Activated CD4-positive, alpha-beta T cell treated with anti-CD3 and anti-CD28 coated beads, Interleukin-2, amount 50 U/mL, for 24 hours (primary cell): ENCODE measurements at regions not wholly inside any gene's neighbourhood (a gene's known extent, or its start where the extent isn't known, plus 50 kb on each side); places are given as distances from the start of the nearest gene placed in this dataset.

Experiments used
- DNase-seq, 2 donors: peaks; one replicate each; pipeline ENCODE4 v3.0.0-alpha.2; 2020; ENCODE audit warnings: low read depth in 1 of 2, low spot score in 1 of 2

DNA sequence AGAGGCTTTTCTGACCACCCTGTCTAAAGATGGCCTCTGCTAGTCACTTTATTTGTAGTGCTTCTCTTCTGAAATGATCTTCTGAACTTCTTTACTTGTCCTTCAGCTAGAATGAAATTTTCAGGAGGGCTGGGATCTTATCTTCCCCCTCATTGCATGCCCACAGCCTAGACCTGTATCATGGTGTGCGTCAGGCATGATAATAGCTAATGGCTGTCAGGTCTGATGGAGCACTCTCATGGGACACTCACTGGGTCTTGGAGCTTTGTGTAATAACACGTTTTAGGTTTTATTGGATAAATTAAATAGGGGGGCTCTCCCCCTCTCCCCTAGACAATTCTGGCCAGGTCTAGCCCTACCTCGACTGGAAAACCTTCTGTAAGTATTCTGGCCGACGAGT is 97.1 kb upstream of the NRXN3 start:
- no peak for DNase-seq

DNA sequence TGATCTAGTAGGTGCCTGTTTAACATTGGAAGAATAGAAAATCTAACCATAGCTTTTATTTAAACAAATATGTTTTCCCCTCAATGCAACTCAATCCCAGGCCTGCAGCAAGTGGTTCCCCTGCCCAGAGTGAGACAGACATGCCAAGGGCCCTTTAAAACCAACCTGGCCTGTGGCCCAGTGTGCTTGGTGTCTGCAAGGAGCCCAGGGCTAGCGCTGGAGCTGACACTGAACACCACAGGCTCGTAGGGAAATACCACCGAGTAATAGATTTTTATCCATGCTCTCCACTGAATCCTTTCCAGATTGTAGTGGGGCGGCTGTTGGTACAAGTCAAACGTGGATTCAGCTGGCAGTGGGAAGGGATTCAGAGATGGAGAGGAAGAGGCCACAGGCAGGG is 95.6 kb upstream of the NRXN3 start:
- DNase-seq, result no peak

DNA sequence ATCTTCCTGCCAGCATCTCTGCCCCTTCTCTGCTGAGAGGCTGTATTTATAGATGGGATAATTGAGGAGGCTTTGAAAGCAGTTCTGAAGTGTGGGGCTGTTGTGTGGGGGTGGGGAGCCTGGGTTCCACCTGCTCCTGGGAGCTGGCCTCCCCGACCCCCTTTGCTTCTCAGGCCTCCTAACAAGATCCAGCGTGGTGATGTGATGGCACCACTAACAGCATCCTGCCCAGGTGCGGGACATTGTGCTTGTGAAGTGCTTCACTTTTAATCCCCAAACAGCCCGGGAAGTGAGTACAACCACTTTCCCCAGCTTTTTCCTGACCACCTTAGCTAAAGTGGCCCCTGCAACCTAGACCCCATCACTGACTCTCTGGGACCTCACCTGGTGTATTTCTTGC is 95.1 kb upstream of the NRXN3 start:
- no peak for DNase-seq

DNA sequence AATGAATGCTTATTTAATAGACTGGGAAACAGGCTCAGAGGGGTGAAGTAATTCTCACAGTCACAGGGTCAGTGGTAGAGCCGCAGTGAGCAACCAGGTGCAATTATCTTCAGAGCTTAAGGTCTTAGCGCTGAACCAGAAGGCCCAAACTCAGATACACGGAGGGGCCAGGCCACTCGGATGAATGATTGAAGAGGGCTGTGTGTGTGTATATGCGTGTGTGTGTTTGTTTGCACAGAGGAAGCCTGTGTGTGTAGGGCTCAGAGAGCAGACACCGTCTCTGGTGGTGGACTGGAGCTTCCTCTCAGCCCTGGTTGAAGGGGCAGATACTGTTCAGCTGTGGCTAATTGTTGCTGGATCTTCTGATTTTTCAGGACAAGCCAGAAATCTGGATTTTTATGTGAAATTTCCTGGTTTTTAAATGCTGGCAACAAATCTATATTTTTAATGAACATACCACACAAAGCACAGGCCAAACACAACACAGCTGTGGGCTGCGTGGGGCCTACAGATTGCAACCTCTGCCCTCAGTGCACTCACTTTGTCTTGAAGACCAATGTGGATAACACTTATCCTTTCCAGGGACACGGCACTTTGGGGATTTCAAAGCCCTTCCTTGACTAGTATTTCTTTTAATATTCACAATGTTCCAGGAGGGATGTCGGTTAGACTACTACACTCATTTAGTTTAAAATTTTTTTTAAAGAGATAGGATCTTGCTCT is 94.5 kb upstream of the NRXN3 start:
- no peak for DNase-seq

DNA sequence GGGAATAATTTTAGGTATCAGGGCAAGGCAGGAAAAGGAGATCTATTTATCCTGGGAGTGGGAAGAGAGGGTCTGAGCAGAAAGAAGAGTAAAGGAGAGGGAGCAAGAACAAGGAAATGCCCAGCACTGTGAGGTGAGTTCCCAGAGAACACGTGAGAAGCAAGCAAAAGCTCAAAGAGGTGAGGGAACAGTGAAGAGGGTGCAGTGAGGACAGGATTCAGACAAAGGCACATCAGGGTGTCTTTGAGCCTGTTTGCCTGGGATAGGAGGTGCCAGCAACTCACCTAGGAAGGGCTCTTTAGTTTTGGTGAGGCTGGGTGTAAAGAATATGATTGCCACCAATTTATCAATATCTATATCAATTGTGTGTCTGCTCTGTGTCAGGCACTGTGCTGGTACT is 88.9 kb upstream of the NRXN3 start:
- no peak for DNase-seq

DNA sequence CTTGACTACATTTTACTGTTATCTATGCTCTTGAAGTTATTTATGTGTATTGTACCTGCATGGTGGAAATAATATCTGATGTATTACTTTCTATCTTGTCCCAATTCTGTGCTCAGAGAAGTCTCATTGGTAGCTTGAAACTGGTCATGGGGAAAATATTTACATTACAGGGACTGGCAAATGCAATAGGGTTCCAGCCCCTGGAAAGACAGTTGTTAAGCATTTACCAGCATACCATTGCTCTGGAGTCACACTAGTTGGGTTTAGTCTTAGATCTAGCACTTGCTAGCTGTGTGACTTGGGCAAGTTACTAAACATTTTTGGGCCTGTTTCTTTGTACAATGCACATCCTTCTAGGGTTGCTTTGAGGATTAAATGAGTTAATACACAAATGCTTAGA is 86.3 kb upstream of the NRXN3 start:
- no peak for DNase-seq

DNA sequence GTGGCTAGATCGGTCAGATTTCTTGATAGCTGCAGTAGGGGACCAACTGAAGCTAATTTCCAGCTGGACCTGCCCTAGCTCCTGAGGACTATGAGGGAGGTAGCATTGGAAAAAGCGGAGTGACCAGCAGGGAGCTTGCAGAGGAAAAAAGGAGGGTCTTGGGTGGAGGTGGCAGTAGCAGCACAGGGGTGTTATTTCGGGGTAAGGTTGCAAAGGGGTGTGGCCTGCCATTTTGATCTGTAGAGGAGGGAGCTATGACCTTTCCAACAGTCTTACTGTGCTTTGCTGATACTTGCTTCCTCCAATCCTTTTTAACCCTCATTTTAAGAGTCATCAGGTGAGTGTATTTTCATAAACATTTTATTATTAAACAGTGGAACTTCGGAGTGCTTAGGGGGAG is 83.8 kb upstream of the NRXN3 start:
- DNase-seq, result no peak

DNA sequence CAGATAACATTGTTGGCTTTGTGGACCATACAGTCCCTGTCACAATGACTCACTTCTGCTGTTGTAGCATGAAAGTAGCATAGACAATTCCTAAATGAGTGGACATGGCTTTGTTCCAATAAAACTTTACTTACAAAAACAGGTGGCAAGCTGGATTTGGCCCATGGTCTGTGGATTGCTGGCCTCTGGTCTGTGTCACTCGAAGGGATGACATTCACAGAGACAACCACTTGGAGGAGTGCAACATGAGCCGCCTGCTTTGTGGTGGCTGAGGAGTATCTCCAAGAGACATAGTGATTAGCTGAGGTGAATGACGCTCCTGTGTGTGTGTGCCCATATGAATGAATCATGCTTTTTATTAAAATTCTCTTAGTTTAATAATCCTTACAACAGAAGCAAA is 81.3 kb upstream of the NRXN3 start:
- no peak for DNase-seq

DNA sequence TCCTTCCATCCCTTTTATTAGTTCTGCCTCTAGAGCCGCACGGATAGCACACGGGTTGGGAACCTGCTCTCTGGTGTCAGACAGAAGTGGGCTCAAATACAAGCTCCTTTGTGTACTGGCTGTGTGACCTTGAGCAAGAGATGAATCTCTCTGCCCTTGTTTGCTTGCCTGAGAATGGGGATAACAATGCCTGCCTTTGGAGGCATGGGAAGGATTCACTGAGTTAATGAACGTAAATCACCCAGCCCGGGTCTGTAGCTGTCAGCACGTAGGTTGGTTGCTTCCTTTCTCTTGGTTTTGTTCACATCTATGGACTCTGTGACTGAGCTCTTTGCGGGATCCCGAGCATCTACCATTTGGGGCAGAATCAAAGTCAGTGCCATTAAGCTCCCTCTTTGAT is 79.3 kb upstream of the NRXN3 start:
- DNase-seq, result no peak

DNA sequence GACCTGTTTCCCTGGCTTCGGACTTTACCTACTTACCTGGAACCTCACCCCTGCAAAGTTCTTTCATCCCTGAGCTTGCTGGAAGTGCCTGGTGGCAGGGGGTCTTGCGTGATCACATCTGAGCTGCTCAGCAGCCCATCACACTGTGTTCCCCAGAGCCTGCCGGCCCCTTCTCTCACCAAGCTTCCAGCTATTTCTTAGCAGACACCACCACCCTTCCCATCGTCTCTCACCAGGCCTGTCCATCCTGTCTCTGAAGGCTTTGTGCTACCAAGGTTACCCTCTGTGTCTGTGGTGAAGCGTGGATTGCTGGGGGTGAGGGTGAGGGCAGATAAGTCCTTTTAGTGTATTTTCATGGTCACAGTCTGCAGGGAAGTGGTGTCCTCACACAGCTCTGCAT is 78.8 kb upstream of the NRXN3 start:
- DNase-seq, result no peak

DNA sequence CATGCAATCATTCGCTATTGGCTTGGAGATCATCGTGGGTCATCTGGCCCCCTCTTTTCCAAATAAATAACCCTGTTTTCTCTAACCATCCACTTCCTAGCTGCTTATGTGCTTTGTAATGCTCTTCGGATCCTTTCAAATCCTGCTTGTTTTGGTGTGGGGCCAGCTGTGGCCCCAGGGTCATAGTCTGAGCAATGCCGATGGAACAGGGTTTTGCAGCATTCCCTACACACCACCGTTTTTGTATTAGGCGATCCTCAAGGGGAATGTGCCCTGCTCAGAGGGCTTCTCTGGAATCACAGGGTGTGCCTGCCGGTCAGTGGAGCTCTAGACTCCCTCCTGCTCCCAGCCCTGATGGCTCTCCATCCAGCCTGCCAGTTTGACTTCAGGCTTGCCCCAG is 78.1 kb upstream of the NRXN3 start:
- no peak for DNase-seq

DNA sequence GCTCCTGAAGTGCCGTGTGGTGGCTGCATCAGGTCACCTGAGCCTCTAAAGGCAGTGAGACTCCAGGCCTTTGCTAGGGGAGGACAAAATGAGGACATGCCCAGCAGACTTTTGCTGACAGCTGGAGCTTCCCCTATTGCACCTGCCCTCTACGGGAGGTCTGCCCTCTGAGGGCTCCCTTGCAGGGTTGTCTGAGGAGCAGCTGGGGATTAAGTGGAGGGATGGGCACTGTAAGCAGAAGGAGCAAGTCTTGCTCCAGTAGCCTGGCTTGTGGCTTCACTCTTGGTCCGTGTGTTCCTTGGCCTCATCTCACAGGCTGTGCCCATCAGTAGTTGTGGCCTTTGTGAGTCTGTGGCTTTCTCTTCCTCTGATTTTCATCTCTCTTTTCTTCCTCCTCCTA is 66.9 kb upstream of the NRXN3 start:
- no peak for DNase-seq

DNA sequence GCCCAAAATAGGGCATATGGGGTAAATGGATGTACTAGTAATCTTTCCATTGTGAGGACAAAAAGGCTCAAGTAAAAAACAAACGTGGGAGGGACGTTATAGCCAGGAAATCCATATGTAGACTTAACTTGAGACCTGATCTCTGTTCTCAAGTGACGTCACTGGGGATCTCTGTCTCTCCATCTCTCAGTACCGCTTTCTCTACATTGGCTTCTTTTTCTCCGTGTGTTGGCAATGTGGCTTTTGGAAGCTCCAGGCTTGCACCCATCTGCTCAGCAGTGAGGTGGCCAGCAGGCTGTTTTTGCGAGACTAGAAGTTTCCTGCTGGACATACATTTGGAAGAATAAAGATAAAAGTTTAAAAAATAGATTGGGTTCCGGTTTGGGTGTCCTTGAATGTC is 66.0 kb upstream of the NRXN3 start:
- DNase-seq, result no peak

DNA sequence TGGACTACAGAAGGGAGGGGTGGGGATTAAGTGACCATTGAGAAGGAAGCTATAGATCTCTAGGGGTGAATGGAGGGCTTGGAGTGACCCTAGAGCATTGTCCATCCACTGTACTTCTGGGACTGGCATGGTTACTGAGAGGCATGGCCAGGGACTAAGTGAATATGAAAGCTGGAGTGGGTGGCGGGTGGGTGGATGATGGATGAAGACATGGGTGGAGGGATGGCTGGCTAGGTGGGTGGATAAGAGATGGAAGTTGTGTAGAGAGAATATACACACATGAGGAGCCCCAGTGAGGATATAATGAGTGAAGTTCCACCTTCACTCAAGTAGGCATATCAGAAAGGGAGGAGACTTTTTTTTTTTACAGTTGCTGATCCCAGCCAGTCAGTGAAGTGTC is 65.5 kb upstream of the NRXN3 start:
- no peak for DNase-seq

DNA sequence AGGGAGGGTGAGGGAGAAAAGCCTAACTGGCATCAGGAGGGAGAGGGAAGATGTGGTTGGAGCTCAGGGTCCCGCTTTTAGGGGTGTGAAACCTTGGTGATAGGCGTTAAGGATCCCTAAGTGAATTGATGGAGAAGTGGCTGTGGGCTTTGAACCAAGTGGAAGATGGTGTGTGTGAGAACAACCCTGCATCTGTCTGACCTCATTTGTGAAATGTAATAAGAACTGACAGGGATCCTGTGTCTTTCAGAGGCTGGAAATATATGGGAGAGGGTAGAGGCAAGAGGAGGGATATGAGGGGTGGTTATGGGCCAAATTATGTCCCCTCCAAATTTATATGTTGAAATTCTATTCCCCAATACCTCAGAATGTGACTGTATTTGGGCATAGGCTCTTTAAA is 63.8 kb upstream of the NRXN3 start:
- DNase-seq, result no peak

DNA sequence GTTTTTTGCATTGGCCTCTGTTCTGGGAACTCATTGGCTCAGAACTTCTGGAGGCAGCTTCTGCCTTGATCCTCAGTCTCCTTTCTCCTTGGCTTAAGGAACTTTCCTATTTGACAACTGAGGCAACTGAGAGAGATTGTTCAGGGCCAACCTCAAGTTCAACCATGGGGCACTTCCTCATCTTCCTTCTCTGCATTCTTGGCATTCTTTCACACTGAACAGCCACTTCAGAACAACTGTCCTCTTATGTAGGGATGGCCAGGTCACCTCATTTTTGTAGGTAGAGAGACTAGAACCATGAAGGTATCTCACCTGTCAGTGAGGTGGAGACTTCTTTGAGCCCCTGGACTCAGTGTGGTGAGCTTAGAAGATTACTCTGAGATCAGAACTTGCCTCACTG is 63.0 kb upstream of the NRXN3 start:
- DNase-seq, result no peak

DNA sequence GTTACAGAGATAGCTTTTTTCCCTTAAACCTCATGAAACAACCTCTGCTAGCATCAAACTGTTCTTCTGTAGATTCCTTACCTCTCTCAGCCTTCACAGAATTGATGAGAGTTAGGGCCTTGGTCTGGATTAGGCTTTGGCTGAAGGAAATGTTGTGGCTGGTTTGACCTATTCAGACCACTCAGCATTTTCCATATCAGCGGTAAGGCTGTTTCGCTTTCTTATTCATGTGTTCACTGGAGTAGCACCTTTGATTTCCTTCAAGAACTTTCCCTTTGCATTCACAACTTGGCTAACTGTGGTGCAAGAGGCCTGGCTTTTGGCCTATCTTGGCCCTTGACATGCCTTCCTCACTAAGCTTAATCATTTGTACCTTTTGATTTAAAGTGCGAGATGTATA is 50.7 kb upstream of the NRXN3 start:
- DNase-seq, result no peak
